Neural progenitor cell (in vitro differentiated cells): ENCODE measurements at regions not wholly inside any gene's neighbourhood (a gene's known extent, or its start where the extent isn't known, plus 50 kb on each side); places are given as distances from the start of the nearest gene placed in this dataset.

ENCODE experiments used
- CTCF ChIP-seq: fragments of 200-600 bp; sonication (generic); IDR thresholded peaks from 2 replicates; pipeline ENCODE4 v1.5.1; 2017; ENCODE audit warnings: antibody characterized with exemption, mild to moderate bottlenecking
- EZH2 ChIP-seq: fragments of 200-600 bp; sonication (generic); IDR thresholded peaks from 2 replicates; pipeline ENCODE4 v1.6.1; 2017; ENCODE audit warnings: antibody characterized with exemption, mild to moderate bottlenecking, moderate library complexity

- TF ChIP-seq CTCF (no peak), EZH2 (no peak)
These were observed 50.7 kb upstream of the ADORA2B start for GRCh38 chr17:15894258-15894657.
